Loucy (cell line): ENCODE measurements at regions not wholly inside any gene's neighbourhood (a gene's known extent, or its start where the extent isn't known, plus 50 kb on each side); places are given as distances from the start of the nearest gene placed in this dataset.
"Not testable (repeated sequence)": the region's sequence is repeated elsewhere in the genome, so short reads cannot be mapped to it uniquely, and the experiment has no call there.

Experiments used
- H2AFZ ChIP-seq: fragments of 200-600 bp; sonication (generic); 2 replicates; pipeline ENCODE4 v1.6.0; 2016; ENCODE audit warnings: antibody characterized with exemption, mild to moderate bottlenecking, low read length, moderate library complexity
- H3F3A ChIP-seq: fragments of 200-600 bp; 2 replicates; pipeline ENCODE4 v1.6.0; 2016; ENCODE audit warnings: antibody characterized with exemption, low read depth, mild to moderate bottlenecking
- H3K27me3 ChIP-seq: fragments of 200-600 bp; sonication (generic); 2 replicates; pipeline ENCODE4 v1.6.1; 2014; ENCODE audit warnings: low read length, mild to moderate bottlenecking; ENCODE audit not compliant: insufficient read depth, poor library complexity, severe bottlenecking
- H3K36me3 ChIP-seq: fragments of 200-600 bp; sonication (generic); 2 replicates; pipeline ENCODE4 v1.6.1; 2016; ENCODE audit warnings: low read length; ENCODE audit not compliant: insufficient read depth
- H3K4me1 ChIP-seq: fragments of 200-600 bp; sonication (generic); 2 replicates; pipeline ENCODE4 v1.5.1; 2014; ENCODE audit warnings: low read length, mild to moderate bottlenecking; ENCODE audit not compliant: insufficient read depth, poor library complexity, severe bottlenecking
- H3K4me2 ChIP-seq: fragments of 200-600 bp; sonication (generic); 2 replicates; pipeline ENCODE4 v1.6.0; 2014; ENCODE audit warnings: antibody characterized with exemption, low read length, low read depth, mild to moderate bottlenecking; ENCODE audit not compliant: poor library complexity, severe bottlenecking
- H3K4me3 ChIP-seq: fragments of 200-600 bp; sonication (generic); 2 replicates; pipeline ENCODE4 v1.5.1; 2014; ENCODE audit warnings: low read length, mild to moderate bottlenecking, mixed read lengths; ENCODE audit not compliant: poor library complexity, severe bottlenecking
- H3K79me2 ChIP-seq: fragments of 200-600 bp; sonication (generic); 2 replicates; pipeline ENCODE4 v1.6.1; 2014; ENCODE audit warnings: low read length; ENCODE audit not compliant: insufficient read depth
- H3K9ac ChIP-seq: fragments of 200-600 bp; sonication (generic); 2 replicates; pipeline ENCODE4 v1.6.0; 2014; ENCODE audit warnings: mild to moderate bottlenecking, low read depth, low read length, moderate library complexity; ENCODE audit not compliant: poor library complexity, severe bottlenecking
- H3K9me2 ChIP-seq: fragments of 200-600 bp; sonication (generic); replicated peaks from 2 replicates; pipeline ENCODE4 v1.6.1; 2016; ENCODE audit warnings: low read depth, low read length, mixed read lengths
- H3K9me3 ChIP-seq: fragments of 200-600 bp; sonication (generic); 2 replicates; pipeline ENCODE4 v1.6.1; 2014; ENCODE audit warnings: mild to moderate bottlenecking, antibody characterized with exemption, low read length, low read depth; ENCODE audit not compliant: insufficient read depth
- H4K20me1 ChIP-seq: fragments of 200-600 bp; sonication (generic); 2 replicates; pipeline ENCODE4 v1.6.0; 2014; ENCODE audit warnings: antibody characterized with exemption, low read length, mild to moderate bottlenecking; ENCODE audit not compliant: insufficient read depth, poor library complexity, severe bottlenecking

DNA sequence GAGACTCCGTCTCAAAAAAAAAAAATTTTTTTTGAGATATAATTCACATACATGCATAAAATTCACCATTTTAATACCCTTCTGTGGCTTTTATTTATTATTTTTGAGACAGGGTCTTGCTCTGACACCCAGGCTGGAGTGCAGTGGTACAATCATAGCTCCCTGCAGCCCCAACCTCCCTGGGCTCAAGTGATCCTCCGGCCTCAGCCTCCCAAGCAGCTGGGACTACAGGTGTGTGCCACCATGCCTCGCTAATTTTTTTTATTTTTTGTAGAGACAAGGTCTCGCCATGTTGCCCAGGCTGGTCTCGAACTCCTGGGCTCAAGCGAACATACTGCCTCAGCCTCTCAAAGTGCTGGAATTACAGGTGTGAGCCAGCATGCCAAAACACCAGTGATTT, 305.9 kb downstream of the GOLGA6L6 start:
- H4K20me1 ChIP-seq, H3K9me2 ChIP-seq, H3K4me3 ChIP-seq, H3K9ac ChIP-seq, H3K36me3 ChIP-seq, H3K79me2 ChIP-seq, H3F3A ChIP-seq, H2AFZ ChIP-seq, H3K4me2 ChIP-seq, H3K27me3 ChIP-seq, H3K4me1 ChIP-seq, H3K9me3 ChIP-seq: not testable (repeated sequence)

DNA sequence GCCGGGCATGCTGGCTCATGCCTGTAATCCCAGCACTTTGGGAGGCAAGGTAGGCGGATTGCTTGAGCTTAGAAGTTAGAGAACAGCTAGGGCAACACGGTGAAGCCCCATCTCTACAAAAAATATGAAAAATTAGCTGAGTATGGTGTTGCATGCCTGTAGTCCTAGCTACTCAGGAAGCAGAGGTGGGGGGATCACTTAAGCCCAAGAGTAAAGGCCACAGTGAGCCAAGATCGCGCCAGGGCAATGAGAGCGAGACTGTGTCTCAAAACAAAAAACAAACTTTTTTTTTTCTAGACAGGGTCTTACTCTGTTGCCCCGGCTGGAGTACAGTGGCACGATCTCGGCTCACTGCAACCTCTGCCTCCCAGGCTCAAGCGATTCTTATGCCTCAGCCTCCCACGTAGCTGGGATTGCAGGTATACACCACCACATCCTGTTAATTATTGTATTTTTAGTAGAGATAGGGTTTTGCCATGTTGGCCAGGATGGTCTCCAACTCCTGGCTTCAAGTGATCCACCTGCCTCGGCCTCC, 307.5 kb downstream of the GOLGA6L6 start:
- H4K20me1 ChIP-seq, H3F3A ChIP-seq, H3K4me3 ChIP-seq, H3K9ac ChIP-seq, H3K79me2 ChIP-seq, H3K36me3 ChIP-seq, H3K4me1 ChIP-seq, H3K9me2 ChIP-seq, H3K27me3 ChIP-seq, H3K4me2 ChIP-seq, H3K9me3 ChIP-seq, H2AFZ ChIP-seq: not testable (repeated sequence)

DNA sequence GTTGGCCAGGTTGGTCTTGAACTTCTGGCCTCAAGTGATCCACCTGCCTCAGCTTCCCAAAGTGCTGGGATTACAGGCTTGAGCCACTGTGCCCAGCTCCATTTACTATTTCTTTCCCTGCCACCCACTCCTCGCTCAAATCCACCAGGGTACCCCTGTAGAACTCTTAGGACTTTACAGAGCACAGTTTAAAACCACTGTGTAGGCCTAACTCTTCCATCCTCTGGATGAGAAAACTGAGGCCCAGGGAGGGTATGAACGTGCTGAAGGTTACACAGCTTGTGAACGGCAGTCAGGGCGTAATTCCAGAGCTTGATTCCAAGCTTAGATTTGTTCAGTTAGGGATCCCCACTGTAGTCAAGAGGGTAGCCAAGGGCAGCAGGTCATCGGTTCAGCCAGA, 309.1 kb downstream of the GOLGA6L6 start:
- not testable (repeated sequence) for H3K9ac ChIP-seq, H3F3A ChIP-seq, H3K27me3 ChIP-seq, H3K9me3 ChIP-seq, H3K9me2 ChIP-seq, H2AFZ ChIP-seq, H3K4me3 ChIP-seq, H3K79me2 ChIP-seq, H3K36me3 ChIP-seq, H3K4me2 ChIP-seq, H4K20me1 ChIP-seq, H3K4me1 ChIP-seq

DNA sequence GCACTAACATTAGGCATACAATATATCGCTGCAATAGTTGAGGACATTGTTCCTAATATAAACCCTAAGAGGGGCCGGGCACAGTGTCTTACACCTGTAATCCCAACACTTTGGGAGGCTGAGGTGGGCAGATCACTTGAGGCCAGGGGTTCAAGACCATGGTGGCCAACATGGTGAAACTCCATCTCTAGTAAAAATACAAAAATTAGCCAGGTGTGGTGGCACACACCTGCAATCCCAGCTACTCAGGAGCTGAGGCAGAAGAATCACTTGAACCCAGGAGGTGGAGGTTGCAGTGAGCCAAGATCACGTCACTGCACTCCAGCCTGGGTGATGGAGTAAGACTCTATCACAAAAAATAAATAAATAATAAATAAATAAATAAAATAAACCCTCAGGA, 310.9 kb downstream of the GOLGA6L6 start:
- not testable (repeated sequence) for H3K36me3 ChIP-seq, H3K4me2 ChIP-seq, H3K9me2 ChIP-seq, H3K4me1 ChIP-seq, H3F3A ChIP-seq, H3K4me3 ChIP-seq, H3K79me2 ChIP-seq, H2AFZ ChIP-seq, H3K27me3 ChIP-seq, H3K9me3 ChIP-seq, H4K20me1 ChIP-seq, H3K9ac ChIP-seq

DNA sequence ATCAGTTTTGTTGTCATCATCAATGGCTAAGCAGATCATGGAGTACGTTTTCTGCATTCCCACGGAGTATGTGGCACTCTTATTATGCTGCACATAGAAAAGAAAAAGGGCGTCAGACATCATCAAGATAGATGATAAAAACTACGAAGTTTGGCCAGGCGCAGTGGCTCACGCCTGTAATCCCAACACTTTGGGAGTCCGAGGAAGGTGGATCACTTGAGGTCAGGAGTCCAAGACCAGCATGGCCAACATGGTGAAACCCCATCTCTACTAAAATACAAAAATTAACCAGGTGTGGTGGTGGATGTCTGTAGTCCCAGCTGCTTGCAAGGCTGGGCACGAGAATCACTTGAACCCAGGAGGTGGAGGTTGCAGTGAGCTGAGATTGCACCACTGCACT, 312.8 kb downstream of the GOLGA6L6 start:
- not testable (repeated sequence) for H3K4me1 ChIP-seq, H3K4me2 ChIP-seq, H3K79me2 ChIP-seq, H3K9me3 ChIP-seq, H3K9me2 ChIP-seq, H3F3A ChIP-seq, H2AFZ ChIP-seq, H4K20me1 ChIP-seq, H3K9ac ChIP-seq, H3K27me3 ChIP-seq, H3K4me3 ChIP-seq, H3K36me3 ChIP-seq

DNA sequence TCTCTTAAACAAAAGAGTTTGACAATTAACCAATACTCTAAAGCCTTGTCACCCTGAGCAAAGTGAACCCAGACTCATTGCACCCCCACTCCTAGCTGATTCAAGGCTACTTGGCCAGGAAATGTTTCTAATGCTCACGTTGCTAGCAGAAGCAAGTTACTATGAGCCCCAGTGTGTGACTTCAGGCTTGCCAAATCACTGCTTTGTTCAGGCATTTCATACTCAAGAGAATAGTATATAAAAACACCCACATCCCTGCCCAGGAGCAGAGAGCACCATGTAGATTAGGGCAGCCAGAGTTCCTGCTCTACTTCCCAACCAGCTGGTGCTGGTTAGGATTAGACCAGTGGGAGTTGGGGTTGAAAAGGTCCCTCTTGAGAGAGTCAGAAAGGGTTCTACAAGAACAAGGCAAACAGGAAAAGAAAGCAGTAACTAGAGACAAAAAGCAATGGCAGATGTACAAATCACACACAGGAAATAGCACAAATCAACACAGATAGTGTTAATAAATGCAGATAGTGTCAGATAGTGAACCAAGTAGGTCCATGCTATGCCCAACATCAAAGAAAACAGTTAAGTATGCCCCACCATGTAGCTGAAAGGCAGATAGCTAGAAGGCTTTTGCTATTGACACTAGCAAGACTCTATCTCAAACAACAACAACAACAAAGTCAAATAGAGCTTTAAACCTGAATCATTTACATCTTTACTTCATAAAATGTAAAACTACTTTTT, 314.3 kb downstream of the GOLGA6L6 start:
- not testable (repeated sequence) for H3K9me2 ChIP-seq, H2AFZ ChIP-seq, H3K27me3 ChIP-seq, H4K20me1 ChIP-seq, H3K36me3 ChIP-seq, H3K9ac ChIP-seq, H3F3A ChIP-seq, H3K4me3 ChIP-seq, H3K79me2 ChIP-seq, H3K4me1 ChIP-seq, H3K4me2 ChIP-seq, H3K9me3 ChIP-seq

DNA sequence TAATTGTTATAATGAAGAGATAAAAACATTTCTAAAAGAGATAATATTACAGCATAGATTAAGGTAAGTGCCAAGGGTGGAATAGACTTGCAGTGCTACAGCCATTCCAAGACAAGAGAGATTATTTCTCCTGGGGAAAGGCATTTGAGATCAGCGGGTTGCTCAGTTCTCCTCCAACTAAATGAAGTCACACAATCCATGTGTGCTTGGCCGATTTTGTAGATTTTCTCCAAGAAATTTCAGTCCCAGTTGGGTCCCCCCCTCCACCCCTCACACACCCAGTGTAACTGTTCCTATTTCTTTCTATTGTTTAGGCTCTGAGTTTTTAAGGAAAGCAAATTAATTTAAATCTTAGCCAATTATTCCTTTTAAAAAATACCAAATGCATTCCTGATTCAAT, 315.1 kb downstream of the GOLGA6L6 start:
- H3K9me2 ChIP-seq, H3K36me3 ChIP-seq, H3K4me2 ChIP-seq, H4K20me1 ChIP-seq, H3F3A ChIP-seq, H2AFZ ChIP-seq, H3K9ac ChIP-seq, H3K79me2 ChIP-seq, H3K4me1 ChIP-seq, H3K9me3 ChIP-seq, H3K27me3 ChIP-seq, H3K4me3 ChIP-seq: not testable (repeated sequence)
